ENCODE measurements at regions not wholly inside any gene's neighbourhood (a gene's known extent, or its start where the extent isn't known, plus 50 kb on each side); places are given as distances from the start of the nearest gene placed in this dataset.

DNA sequence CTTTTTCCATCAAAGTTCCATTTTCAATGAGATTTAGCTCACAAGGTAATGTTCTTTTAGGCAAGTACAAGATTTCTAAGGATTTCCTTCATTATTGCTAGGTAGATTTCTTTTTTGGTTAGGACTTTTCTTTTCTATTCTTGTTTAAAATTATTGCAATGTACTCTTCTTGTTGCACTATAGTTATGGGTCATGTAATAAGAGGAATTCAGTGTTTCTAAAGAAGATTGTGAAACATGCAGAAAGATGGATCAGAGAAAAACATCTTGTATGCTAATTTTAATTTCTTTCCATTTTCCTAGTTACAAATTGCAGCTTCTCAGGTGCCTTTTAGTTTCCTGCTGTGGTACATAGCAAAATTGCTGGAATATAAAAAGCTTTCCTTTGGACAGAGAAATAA is 56.1 kb downstream of the BTG1 start:
- Histone ChIP-seq H3K27ac (ENCODE audit: low read length) (no peak overlapping the region), H3K27me3 (ENCODE audit: low read length) (no peaks in the 10 kb centered on the region), H3K4me3 (ENCODE audit: low read length) (no peak overlapping the region), H3K36me3 (ENCODE audit: low read depth, low read length) (no peaks in the 10 kb centered on the region), H3K4me1 (ENCODE audit: insufficient read depth, low read length) (peaks cover 26% of the 10 kb centered on the region), H4K20me1 (ENCODE audit: low read length) (no peaks in the 10 kb centered on the region), H3K9me2 (replicated peaks; ENCODE audit: low read length) (no peaks in the 10 kb centered on the region), H2AFZ (ENCODE audit: low read length) (no peak overlapping the region), H3K9ac (ENCODE audit: low read length) (no peak overlapping the region), H3K9me3 (ENCODE audit: low read length) (no peaks in the 10 kb centered on the region), H3K4me2 (ENCODE audit: low read length) (no peak overlapping the region), H3F3A (ENCODE audit: low read length, unreplicated experiment) (no peaks in the 10 kb centered on the region), H3K79me2 (ENCODE audit: low read length) (peaks cover 47% of the 10 kb centered on the region)
- ATAC-seq (no peak), DNase-seq (no peak)
- ChIA-PET CTCF (interaction anchor here (0.7 kb wide), 1 partner anchor 587 kb away, joined by 6 read pairs; no protein-coding TSS in a partner anchor), POLR2A (ENCODE audit: unreplicated experiment) (interaction anchor here (0.5 kb wide), 1 partner anchor 56 kb away, joined by 3 read pairs; the partner anchor contains the start of gene BTG1)
- TF ChIP-seq, protein P1, sequence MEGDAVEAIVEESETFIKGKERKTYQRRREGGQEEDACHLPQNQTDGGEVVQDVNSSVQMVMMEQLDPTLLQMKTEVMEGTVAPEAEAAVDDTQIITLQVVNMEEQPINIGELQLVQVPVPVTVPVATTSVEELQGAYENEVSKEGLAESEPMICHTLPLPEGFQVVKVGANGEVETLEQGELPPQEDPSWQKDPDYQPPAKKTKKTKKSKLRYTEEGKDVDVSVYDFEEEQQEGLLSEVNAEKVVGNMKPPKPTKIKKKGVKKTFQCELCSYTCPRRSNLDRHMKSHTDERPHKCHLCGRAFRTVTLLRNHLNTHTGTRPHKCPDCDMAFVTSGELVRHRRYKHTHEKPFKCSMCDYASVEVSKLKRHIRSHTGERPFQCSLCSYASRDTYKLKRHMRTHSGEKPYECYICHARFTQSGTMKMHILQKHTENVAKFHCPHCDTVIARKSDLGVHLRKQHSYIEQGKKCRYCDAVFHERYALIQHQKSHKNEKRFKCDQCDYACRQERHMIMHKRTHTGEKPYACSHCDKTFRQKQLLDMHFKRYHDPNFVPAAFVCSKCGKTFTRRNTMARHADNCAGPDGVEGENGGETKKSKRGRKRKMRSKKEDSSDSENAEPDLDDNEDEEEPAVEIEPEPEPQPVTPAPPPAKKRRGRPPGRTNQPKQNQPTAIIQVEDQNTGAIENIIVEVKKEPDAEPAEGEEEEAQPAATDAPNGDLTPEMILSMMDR (conservative IDR thresholded peaks at IDR 0.05; ENCODE audit: low read depth, low read length) = no peak
- TF ChIP-seq EZH2 (IDR thresholded peaks at IDR 0.05; ENCODE audit: low read length, unreplicated experiment) = no peak
- no peak for TF ChIP-seq EZH2phosphoT487 (IDR thresholded peaks at IDR 0.05; ENCODE audit: borderline replicate concordance, low read length)
- no TSS peak for BruUV-seq (replicated peaks)
- intact Hi-C loops (cut with micrococcal nuclease) = loop anchor here (10.0 kb wide), 2 partner anchors 275 to 485 kb away; no protein-coding TSS in a partner anchor

DNA sequence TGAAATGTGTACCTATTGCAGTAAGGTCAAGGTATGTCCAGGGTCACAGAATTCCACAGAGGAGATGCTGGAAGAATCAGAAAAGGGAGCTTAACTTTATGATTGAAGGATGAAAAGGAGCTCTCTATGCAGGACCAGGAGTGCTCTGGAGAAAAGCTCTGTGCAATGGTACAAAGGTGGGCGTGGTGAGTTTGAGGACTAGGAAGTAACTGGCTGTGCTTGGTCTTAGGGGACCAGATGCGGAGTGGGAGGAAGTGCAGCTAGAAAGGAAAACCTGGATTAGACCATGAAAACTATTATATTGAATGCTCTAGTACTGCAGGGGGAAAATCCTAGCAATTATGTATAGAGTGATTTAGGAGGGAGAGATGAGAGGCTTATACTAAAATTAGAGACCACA is 56.8 kb downstream of the BTG1 start:
- Histone ChIP-seq H4K20me1 (ENCODE audit: low read length) (no peaks in the 10 kb centered on the region), H3K9ac (ENCODE audit: low read length) (no peak overlapping the region), H3K27ac (ENCODE audit: low read length) (no peak overlapping the region), H3K27me3 (ENCODE audit: low read length) (no peaks in the 10 kb centered on the region), H3K4me3 (ENCODE audit: low read length) (no peak overlapping the region), H3K9me2 (replicated peaks; ENCODE audit: low read length) (no peaks in the 10 kb centered on the region), H3K36me3 (ENCODE audit: low read depth, low read length) (no peaks in the 10 kb centered on the region), H2AFZ (ENCODE audit: low read length) (no peak overlapping the region), H3F3A (ENCODE audit: low read length, unreplicated experiment) (no peaks in the 10 kb centered on the region), H3K9me3 (ENCODE audit: low read length) (no peaks in the 10 kb centered on the region), H3K4me2 (ENCODE audit: low read length) (no peak overlapping the region), H3K4me1 (ENCODE audit: insufficient read depth, low read length) (peaks cover 23% of the 10 kb centered on the region), H3K79me2 (ENCODE audit: low read length) (peaks cover 55% of the 10 kb centered on the region)
- intact Hi-C loops (cut with micrococcal nuclease) = loop anchor here (10.0 kb wide), 2 partner anchors 274 to 486 kb away; no protein-coding TSS in a partner anchor
- no TSS peak for BruUV-seq (replicated peaks)
- DNase-seq (no peak), ATAC-seq (no peak)
- CTCF ChIA-PET = interaction anchor here (0.7 kb wide), 1 partner anchor 587 kb away, joined by 6 read pairs; no protein-coding TSS in a partner anchor
- POLR2A ChIA-PET (ENCODE audit: unreplicated experiment) = interaction anchor here (0.5 kb wide), 1 partner anchor 48 kb away, joined by 3 read pairs; no protein-coding TSS in a partner anchor
- TF ChIP-seq EZH2phosphoT487 (IDR thresholded peaks at IDR 0.05; ENCODE audit: borderline replicate concordance, low read length) (no peak), EZH2 (IDR thresholded peaks at IDR 0.05; ENCODE audit: low read length, unreplicated experiment) (no peak)
- TF ChIP-seq, protein P1 (conservative IDR thresholded peaks at IDR 0.05; ENCODE audit: low read depth, low read length) = no peak

DNA sequence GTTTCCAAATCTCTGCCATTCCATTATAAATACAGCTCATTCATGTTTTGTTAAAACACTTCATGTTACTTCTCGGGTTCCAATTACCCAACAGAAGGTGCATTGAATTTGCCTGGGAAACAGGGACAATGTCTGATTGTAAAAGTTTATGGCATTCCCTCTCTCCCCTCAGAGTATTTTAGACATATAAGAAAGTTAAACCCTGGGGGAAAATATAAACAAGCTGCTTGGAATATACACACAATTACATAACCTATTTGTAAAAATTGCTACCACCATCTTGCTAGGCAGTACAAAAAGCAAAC is 60.0 kb downstream of the BTG1 start:
- peaks cover 48% of the 10 kb centered on the region for H3K79me2 ChIP-seq (ENCODE audit: low read length)
- H3K36me3 ChIP-seq (ENCODE audit: low read depth, low read length) = no peaks in the 10 kb centered on the region
- no peaks in the 10 kb centered on the region for H3K9me3 ChIP-seq (ENCODE audit: low read length)
- no peak; the same call in none of the 2 replicates for ATAC-seq
- H3F3A ChIP-seq (ENCODE audit: low read length, unreplicated experiment) = peaks cover 8% of the 10 kb centered on the region
- peak overlapping the region; percentile 48 for H3K27ac ChIP-seq (ENCODE audit: low read length)
- no TSS peak for BruUV-seq (replicated peaks)
- TF ChIP-seq EZH2phosphoT487 (IDR thresholded peaks at IDR 0.05; ENCODE audit: borderline replicate concordance, low read length) = no peak
- no peak for TF ChIP-seq EZH2 (IDR thresholded peaks at IDR 0.05; ENCODE audit: low read length, unreplicated experiment)
- TF ChIP-seq, protein P1 (conservative IDR thresholded peaks at IDR 0.05; ENCODE audit: low read depth, low read length) = no peak
- DNase-seq = peak; percentile 54
- no peaks in the 10 kb centered on the region for H4K20me1 ChIP-seq (ENCODE audit: low read length)
- H3K4me1 ChIP-seq (ENCODE audit: insufficient read depth, low read length) = peaks cover 42% of the 10 kb centered on the region
- intact Hi-C loops (cut with micrococcal nuclease) = loop anchor here (10.0 kb wide), 2 partner anchors 271 to 489 kb away; no protein-coding TSS in a partner anchor
- no peaks in the 10 kb centered on the region for H3K9me2 ChIP-seq (replicated peaks; ENCODE audit: low read length)
- peak overlapping the region; percentile 36; the same call in 1 of the 2 replicates for H3K4me2 ChIP-seq (ENCODE audit: low read length)
- ChIA-PET POLR2A (ENCODE audit: unreplicated experiment) (interaction anchor here (1.1 kb wide), 1 partner anchor 60 kb away, joined by 3 read pairs; no protein-coding TSS in a partner anchor), CTCF (no interaction called here)
- no peak overlapping the region for H3K4me3 ChIP-seq (ENCODE audit: low read length)
- H3K27me3 ChIP-seq (ENCODE audit: low read length) = no peaks in the 10 kb centered on the region
- no peak overlapping the region for H3K9ac ChIP-seq (ENCODE audit: low read length)
- no peak overlapping the region for H2AFZ ChIP-seq (ENCODE audit: low read length)

Measured in PC-3 (cell line).